ENCODE measurements at regions not wholly inside any gene's neighbourhood (a gene's known extent, or its start where the extent isn't known, plus 50 kb on each side); places are given as distances from the start of the nearest gene placed in this dataset.
"Not testable (repeated sequence)": the region's sequence is repeated elsewhere in the genome, so short reads cannot be mapped to it uniquely, and the experiment has no call there.

- DNase-seq: no peak
These were observed 2104.1 kb upstream of the ACO1 start for GRCh38 chr9:30280229-30280900.

- DNase-seq: no peak
These were observed 2095.0 kb upstream of the ACO1 start for GRCh38 chr9:30289435-30289834.

- DNase-seq: not testable (repeated sequence)
These were observed 2092.4 kb upstream of the ACO1 start for GRCh38 chr9:30292026-30292425.

- DNase-seq: no peak
These were observed 2091.2 kb upstream of the ACO1 start for GRCh38 chr9:30293231-30293630.

- no peak for DNase-seq
These were observed 2085.2 kb upstream of the ACO1 start for GRCh38 chr9:30299126-30299780.

- no peak for DNase-seq
These were observed 2083.0 kb upstream of the ACO1 start for GRCh38 chr9:30301271-30301963.

- DNase-seq: no peak
These were observed 2073.7 kb upstream of the ACO1 start for GRCh38 chr9:30310711-30311110.

- DNase-seq: no peak
These were observed 2055.0 kb upstream of the ACO1 start for GRCh38 chr9:30329431-30329830.

GRCh38 chr9:30348904-30349303, 2035.5 kb upstream of the ACO1 start:
- DNase-seq: no peak

GRCh38 chr9:30349526-30350513, 2034.6 kb upstream of the ACO1 start:
- no peak for DNase-seq

GRCh38 chr9:30356221-30356620, 2028.2 kb upstream of the ACO1 start:
- no peak for DNase-seq

- no peak for DNase-seq
These were observed 2022.1 kb upstream of the ACO1 start for GRCh38 chr9:30362373-30362772.

- DNase-seq: not testable (repeated sequence)
These were observed 2018.3 kb upstream of the ACO1 start for GRCh38 chr9:30366140-30366539.

GRCh38 chr9:30382271-30382670, 2002.2 kb upstream of the ACO1 start:
- no peak for DNase-seq

GRCh38 chr9:30410273-30410672, 1974.2 kb upstream of the ACO1 start:
- DNase-seq: no peak

- DNase-seq: no peak
These were observed 1972.9 kb upstream of the ACO1 start for GRCh38 chr9:30411571-30411970.

- DNase-seq: no peak
These were observed 1925.3 kb upstream of the ACO1 start for GRCh38 chr9:30459156-30459555.

- DNase-seq: no peak
These were observed 1907.6 kb upstream of the ACO1 start for GRCh38 chr9:30476826-30477225.

- DNase-seq: no peak
These were observed 1905.8 kb upstream of the ACO1 start for GRCh38 chr9:30478684-30479083.

GRCh38 chr9:30482499-30482898, 1901.9 kb upstream of the ACO1 start:
- DNase-seq: no peak

- no peak for DNase-seq
These were observed 1899.8 kb upstream of the ACO1 start for GRCh38 chr9:30484690-30485089.

- no peak for DNase-seq
These were observed 1879.9 kb upstream of the ACO1 start for GRCh38 chr9:30504502-30504905.

GRCh38 chr9:30505311-30505710, 1879.1 kb upstream of the ACO1 start:
- no peak for DNase-seq

All from NCI-H446 treated with DMSO at 0.1 percent for 48 hours (cell line).